ENCODE measurements at regions not wholly inside any gene's neighbourhood (a gene's known extent, or its start where the extent isn't known, plus 50 kb on each side); places are given as distances from the start of the nearest gene placed in this dataset.
"Not testable (repeated sequence)": the region's sequence is repeated elsewhere in the genome, so short reads cannot be mapped to it uniquely, and the experiment has no call there.

DNA sequence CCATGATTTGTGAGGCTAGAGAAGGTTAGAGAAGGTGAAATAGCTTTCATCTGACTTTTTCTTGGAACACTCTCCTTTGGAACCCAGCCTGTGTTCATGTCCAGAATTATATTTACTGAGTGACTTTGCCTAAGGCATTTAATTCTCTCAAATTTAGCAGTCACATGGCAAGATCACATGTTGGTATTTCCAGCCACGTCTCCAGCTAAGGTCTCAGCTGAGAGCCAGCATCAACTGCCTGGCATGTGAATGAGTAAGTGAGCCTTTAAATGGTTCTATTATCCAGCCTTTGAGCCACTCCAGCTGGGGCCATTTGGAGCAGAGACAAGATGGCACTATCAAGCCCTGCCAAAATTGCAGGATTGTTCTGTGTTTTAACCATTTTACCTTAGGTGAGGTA lies 130.2 kb upstream of the SGO1 start:
- DNase-seq: no peak

DNA sequence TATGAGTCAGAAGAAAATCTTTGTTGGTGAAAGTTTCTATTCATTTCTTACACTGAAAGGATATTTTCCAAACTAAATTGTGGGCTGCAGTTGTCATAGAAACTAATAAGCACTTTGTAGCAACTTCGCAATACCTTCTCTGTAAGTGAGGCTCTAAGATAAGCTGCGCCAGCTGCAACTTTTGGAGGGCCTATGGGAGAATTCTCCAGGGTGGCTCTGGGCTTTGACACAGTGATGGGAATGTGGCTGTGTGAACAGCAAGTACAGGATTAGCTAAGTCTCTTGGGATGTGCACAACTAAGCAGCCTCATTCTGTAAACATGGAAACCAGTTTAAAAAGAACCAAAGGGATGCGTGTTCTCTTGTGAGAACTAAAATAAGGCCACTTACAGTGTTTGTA lies 124.6 kb upstream of the SGO1 start:
- no peak for DNase-seq

DNA sequence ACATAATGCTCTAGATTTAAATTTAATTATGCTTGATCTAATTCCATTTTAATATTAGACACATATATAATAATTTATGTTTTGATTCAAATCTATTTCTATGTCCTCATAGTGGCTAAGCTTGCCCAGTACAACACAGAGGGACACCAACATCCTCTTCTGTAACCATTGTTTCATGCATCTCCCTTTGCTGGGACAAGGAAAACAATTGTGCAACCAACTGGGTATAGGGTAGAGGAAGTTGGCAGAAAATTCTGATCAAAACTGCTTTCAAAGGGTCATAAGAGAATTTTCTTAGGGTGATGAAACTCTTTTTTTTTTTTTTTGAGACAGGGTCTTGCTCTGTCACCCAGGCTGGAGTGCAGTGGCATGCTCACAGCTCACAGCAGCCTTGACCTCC lies 121.4 kb upstream of the SGO1 start:
- no peak for DNase-seq

DNA sequence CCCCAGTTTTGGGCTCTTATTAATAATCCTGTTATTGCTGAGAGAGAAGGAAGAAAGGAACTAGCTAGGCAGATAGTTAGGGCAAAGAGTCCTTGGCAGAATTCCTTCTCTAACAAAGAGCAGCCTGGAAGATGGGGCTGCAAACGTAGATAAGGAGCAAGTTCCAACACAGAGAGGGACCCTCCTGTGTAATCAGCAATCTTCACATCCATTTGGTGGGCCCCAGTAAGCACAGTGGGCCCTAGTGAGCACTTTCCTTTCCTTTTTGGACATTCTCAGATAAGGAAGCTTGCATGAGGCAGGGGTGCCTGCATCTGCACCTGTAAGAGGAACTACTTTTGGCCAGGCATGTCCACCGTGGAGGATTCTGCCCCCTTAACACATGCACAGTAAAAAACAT lies 119.6 kb upstream of the SGO1 start:
- no peak for DNase-seq

GRCh38 chr3:20302766-20303165 lies 116.8 kb upstream of the SGO1 start:
- DNase-seq: no peak

GRCh38 chr3:20288050-20288449 lies 102.0 kb upstream of the SGO1 start:
- DNase-seq: no peak

DNA sequence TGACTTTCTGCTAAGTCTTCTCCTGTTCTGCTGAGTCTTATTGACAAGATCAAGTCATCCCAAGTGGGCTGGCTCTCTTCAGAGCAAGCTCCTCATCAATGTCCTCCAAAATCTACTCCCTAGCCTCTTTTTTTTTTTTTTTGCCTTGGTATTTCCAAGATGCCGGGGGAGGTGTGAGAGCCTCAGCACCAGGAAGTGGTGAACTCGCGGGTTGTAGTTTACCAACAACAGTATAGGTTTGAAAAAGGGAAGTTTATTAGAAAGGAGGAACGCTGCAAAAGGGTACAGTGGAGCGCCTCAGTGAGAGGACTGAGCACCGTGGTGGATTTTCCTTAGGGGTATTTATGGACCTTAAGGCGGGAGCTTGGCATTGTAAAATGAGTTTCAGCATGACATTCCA lies 94.3 kb upstream of the SGO1 start:
- DNase-seq: no peak

- not testable (repeated sequence) for DNase-seq
Measured at GRCh38 chr3:20265977-20266376, 80.0 kb upstream of the SGO1 start.

GRCh38 chr3:20264900-20265567 lies 79.0 kb upstream of the SGO1 start:
- no peak for DNase-seq

- DNase-seq: no peak
Measured at GRCh38 chr3:20258371-20258770, 72.4 kb upstream of the SGO1 start.

DNA sequence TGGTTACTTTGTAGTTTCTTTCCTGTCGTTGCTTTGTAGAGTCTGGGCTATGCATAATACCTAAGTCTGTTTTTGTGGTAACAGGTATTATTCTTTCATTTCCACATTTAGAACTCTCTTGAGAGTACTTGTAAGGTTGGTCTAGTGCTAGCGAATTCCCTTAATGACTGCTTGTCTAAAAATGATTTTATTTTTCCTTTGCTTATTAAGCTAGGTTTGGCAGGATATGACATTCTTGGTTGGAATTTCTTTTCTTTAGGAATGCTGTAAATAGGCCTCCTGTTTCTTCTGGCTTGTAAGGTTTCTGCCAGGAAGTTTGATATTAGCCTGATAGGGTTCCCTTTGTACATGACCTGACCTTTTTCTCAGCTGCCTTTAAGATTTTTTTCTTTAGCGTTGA lies 70.1 kb upstream of the SGO1 start:
- no peak for DNase-seq

DNA sequence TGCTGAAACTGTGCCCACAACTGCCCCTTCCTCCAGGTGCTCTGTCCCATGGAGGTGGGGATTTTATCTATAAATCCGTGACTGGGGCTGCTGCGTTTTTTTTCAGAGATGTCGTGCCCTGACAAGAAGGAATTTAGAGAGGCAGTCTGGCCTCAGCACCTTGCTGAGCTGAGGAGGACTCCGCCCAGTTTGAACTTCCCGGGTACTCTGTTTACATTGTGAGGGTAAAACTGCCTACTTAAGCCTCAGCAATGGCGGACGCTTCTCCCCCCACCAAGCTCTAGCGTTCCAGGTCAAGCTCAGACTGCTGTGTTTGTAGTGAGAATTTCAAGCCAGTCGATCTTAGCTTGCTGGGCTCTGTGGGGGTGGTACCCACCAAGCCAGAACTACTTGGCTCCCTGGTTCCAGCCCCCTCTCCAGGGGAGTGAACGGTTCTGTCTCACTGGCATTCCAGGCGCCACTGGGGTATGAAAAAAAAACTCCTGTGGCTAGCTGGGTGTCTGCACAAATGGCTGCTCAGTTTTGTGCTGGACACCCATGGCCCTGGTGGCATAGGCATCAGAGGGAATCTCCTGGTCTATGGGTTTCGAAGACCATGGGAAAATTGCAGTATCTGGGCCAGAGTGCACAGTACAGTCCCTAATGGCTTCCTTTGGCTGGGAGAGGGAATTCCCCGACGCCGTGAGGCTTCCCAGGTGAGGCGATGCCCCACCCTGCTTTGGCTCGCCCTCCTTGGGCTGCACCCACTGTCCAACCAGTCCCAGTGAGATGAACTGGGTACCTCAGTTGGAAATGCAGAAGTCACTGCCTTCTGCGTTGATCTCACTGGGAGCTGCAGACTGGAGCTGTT lies 68.5 kb upstream of the SGO1 start:
- DNase-seq: no peak

DNA sequence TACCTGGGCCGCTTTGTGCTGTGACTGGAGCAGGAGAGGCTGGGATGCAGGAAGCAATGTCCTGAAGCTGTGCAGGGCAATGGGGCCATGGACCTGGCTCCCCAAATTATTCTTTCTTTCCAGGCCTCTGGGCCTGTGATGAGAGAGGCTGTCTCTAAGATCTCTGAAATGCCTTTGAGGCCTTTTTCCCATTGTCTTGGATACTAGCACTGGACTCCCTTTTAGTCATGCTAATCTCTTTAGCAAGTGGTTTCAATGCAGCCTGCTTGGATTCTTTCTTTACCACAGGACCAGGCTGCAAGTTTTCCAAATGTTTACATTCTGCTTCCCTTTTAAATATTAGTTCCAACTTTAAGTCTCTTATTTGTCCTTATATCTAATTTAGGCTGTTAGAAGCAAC lies 64.8 kb upstream of the SGO1 start:
- no peak for DNase-seq

GRCh38 chr3:20250314-20250713 lies 64.3 kb upstream of the SGO1 start:
- no peak for DNase-seq

DNA sequence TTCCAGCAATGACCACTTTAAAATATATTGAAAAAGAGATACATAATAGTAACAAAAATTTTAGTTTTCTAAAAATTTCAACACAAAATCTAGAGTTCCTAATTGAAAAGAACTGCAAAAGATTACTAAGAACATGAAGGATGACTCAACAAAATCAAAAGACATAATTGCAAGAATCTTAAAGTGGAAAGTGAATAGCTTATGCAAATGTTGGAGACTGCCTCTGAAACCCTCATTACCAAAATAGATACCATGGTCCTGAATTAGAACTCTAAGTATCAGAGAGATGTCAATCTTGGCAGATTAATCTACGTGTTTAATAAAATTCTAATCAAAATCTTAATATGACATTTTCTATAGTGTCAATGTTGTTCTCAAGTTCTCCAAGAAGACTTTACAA lies 60.7 kb upstream of the SGO1 start:
- DNase-seq: no peak

DNA sequence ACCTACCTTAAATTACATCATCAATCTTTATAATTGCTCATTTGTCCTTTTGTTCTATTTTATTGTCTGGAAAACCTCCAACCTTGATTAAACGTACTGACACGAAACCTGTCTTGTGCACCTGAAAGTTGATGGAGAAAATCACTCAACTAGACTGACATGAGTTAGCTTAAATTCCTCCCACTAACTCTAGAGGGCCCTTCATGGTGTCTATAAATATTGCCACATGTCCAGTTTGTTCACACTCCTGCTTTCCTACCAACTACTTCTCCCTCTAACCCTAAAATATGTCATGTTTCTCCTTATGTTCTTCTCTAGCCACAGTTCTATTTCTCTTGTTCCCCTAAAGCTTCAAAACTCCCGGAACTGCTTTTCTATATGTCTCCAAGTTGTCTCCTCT lies 59.8 kb upstream of the SGO1 start:
- DNase-seq: no peak

GRCh38 chr3:20240154-20240883 lies 54.3 kb upstream of the SGO1 start:
- DNase-seq: no peak

DNA sequence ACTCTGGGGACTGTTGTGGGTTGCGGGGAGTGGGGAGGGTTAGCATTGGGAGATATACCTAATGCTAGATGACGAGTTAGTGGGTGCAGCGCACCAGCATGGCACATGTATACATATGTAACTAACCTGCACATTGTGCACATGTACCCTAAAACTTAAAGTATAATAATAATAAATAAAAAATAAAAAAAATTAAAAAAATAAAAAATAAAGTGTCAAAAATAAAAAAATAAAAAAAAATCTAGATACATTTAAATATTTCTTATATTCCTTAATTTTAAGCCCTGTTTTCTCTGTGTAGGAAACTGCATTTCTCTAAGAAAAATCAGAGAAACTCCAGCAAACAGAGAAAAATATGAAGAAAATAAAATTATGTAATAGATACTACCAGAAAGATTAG lies 52.2 kb upstream of the SGO1 start:
- DNase-seq: not testable (repeated sequence)

DNA sequence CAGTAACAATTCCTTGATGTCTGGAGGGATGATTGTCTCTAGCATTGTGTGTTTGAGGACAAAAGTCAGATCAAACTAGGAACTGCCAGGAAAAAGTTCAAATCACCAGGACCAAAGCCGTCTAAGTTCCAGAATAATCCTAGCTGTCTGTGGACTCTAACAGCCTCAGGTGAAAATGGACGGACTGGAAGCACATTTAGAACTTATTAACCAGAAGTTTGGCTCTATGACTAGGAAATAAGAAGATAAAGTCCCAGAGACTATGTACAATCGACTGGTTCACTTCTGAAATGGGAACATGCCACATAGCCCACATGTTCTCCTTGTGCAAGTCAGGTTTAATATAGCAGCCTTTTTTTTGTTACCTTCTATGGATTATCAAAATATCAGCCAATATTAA lies 50.6 kb upstream of the SGO1 start:
- no peak for DNase-seq
